ENCODE measurements at regions not wholly inside any gene's neighbourhood (a gene's known extent, or its start where the extent isn't known, plus 50 kb on each side); places are given as distances from the start of the nearest gene placed in this dataset.

- TF ChIP-seq MAX (IDR thresholded peaks at IDR 0.05) (no peak), EZH2 (IDR thresholded peaks at IDR 0.05) (no peak), EGR1 (IDR thresholded peaks at IDR 0.05; ENCODE audit: low read depth) (no peak), EZH2phosphoT487 (IDR thresholded peaks at IDR 0.05; ENCODE audit: borderline replicate concordance) (no peak), SRF (IDR thresholded peaks at IDR 0.05; ENCODE audit: low read depth) (no peak), CTCF (IDR thresholded peaks at IDR 0.05 in 2 of 3, conservative IDR thresholded peaks at IDR 0.05 in 1 of 3; ENCODE audit: borderline replicate concordance in 1 of 3, insufficient read depth in 1 of 3, low read depth in 2 of 3, low read length in 2 of 3) (no peak), SP1 (IDR thresholded peaks at IDR 0.05; ENCODE audit: low read depth) (no peak), POLR2A (IDR thresholded peaks at IDR 0.05; ENCODE audit: borderline replicate concordance, extremely low read depth, insufficient read depth, insufficient read length) (no peak), ZFX (IDR thresholded peaks at IDR 0.05) (no peak), ELF1 (IDR thresholded peaks at IDR 0.05; ENCODE audit: borderline replicate concordance, low read depth) (no peak), RAD21 (IDR thresholded peaks at IDR 0.05; ENCODE audit: low read depth) (no peak), POLR2AphosphoS5 (IDR thresholded peaks at IDR 0.05; ENCODE audit: low read depth, low read length) (no peak)
Observed at GRCh38 chr1:70767377-70767776, 280.2 kb downstream of the PTGER3 start.

Measured in HCT116 (cell line).